AG09309 (cell line): ENCODE measurements at regions not wholly inside any gene's neighbourhood (a gene's known extent, or its start where the extent isn't known, plus 50 kb on each side); places are given as distances from the start of the nearest gene placed in this dataset.

ENCODE experiments used
- DNase-seq: peaks from one replicate; pipeline ENCODE4 v3.0.0-alpha.2; 2010; ENCODE audit warnings: low read depth
- H3K4me3 ChIP-seq: 2 replicates; pipeline ENCODE4 v1.5.1; 2011; ENCODE audit warnings: mild to moderate bottlenecking, low read depth, low read length, moderate library complexity; ENCODE audit not compliant: control insufficient read depth
- CTCF ChIP-seq: IDR thresholded peaks from 2 replicates; pipeline ENCODE4 v1.5.1; 2011; ENCODE audit warnings: mild to moderate bottlenecking, low read depth, low read length, inconsistent platforms; ENCODE audit not compliant: insufficient read depth, control insufficient read depth; ENCODE audit errors: missing control alignments

GRCh38 chr1:90273241-90273774 lies 278.4 kb downstream of the ZNF326 start:
- TF ChIP-seq CTCF = no peak
- DNase-seq = no peak
- H3K4me3 ChIP-seq = no peak overlapping the region

- TF ChIP-seq CTCF = no peak
- DNase-seq = peak; percentile 7
- H3K4me3 ChIP-seq = no peak overlapping the region
Observed at GRCh38 chr1:90262791-90263190, 267.9 kb downstream of the ZNF326 start.

- no peak for DNase-seq
- H3K4me3 ChIP-seq = no peak overlapping the region
- TF ChIP-seq CTCF = no peak
Observed at GRCh38 chr1:90262286-90262685, 267.4 kb downstream of the ZNF326 start.

GRCh38 chr1:90246069-90246468 lies 251.2 kb downstream of the ZNF326 start:
- no peak for TF ChIP-seq CTCF
- no peak overlapping the region for H3K4me3 ChIP-seq
- no peak for DNase-seq

GRCh38 chr1:90236493-90236892 lies 241.6 kb downstream of the ZNF326 start:
- no peak overlapping the region for H3K4me3 ChIP-seq
- TF ChIP-seq CTCF = no peak
- no peak for DNase-seq

- TF ChIP-seq CTCF = no peak
- no peak for DNase-seq
- H3K4me3 ChIP-seq = no peak overlapping the region
Observed at GRCh38 chr1:90223401-90223800, 228.5 kb downstream of the ZNF326 start.
